ENCODE measurements at regions not wholly inside any gene's neighbourhood (a gene's known extent, or its start where the extent isn't known, plus 50 kb on each side); places are given as distances from the start of the nearest gene placed in this dataset.

DNA sequence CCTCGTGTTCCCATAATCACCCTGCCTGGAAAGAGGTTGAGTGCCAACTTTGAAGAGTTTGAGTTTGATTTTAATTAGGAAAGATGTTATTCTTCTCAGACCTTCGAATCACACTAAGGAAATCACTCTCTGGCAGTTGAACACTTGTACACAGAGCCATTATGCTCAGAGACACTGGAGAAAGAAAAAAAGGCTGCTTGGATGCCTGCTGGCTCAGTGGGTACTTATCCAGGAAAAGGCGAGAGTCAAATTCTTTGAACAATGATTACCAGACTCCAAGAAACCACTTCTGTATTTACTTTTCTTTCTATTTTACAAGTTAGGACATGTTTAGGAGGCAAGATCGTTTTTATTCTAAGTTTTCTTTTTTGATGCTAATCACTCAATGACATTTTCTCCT is 438.5 kb upstream of the FAT3 start:
- TF ChIP-seq EZH2 (IDR thresholded peaks at IDR 0.05; ENCODE audit: borderline replicate concordance, low read length) (no peak), CTCF (conservative IDR thresholded peaks at IDR 0.05 in 1 of 2, IDR thresholded peaks at IDR 0.05 in 1 of 2; ENCODE audit: extremely low read depth in 1 of 2, insufficient read depth in 1 of 2, low read depth in 1 of 2, low read length in 2 of 2) (no peak)
